ENCODE measurements at regions not wholly inside any gene's neighbourhood (a gene's known extent, or its start where the extent isn't known, plus 50 kb on each side); places are given as distances from the start of the nearest gene placed in this dataset.

- in situ Hi-C loops (cut with HindIII; ENCODE audit: low pct_unique_long_range_greater_than_20kb, low sequenced_read_pairs) = no loop called here
- H3K36me3 ChIP-seq (ENCODE audit: control insufficient read depth, insufficient read depth, low read length) = no peaks in the 10 kb centered on the region
- H3K27ac ChIP-seq (ENCODE audit: low read length) = no peak overlapping the region
- no TSS peak for BruUV-seq (replicated peaks)
- ChIA-PET POLR2A (no interaction called here), CTCF (no interaction called here)
- no peak overlapping the region for H3K4me3 ChIP-seq (ENCODE audit: low read depth in 2 of 2, low read length in 2 of 2)
- H3K4me1 ChIP-seq (ENCODE audit: control insufficient read depth, insufficient read depth, low read length) = no peaks in the 10 kb centered on the region
- ATAC-seq (no peak), DNase-seq (ENCODE audit: low read depth, low spot score) (no peak)
- no peaks in the 10 kb centered on the region; the same call in 1 of the 2 replicates for H3K27me3 ChIP-seq (ENCODE audit: control insufficient read depth, insufficient read depth, low read length)
- TF ChIP-seq TCF7L2 (IDR thresholded peaks at IDR 0.05; ENCODE audit: low read depth, low read length) = no peak
- TF ChIP-seq CTCF (IDR thresholded peaks at IDR 0.05) = no peak
- no peak for TF ChIP-seq REST (IDR thresholded peaks at IDR 0.05; ENCODE audit: insufficient read depth in 1 of 2, low read depth in 2 of 2, low read length in 1 of 2)
- TF ChIP-seq SIN3A (IDR thresholded peaks at IDR 0.05; ENCODE audit: borderline replicate concordance, insufficient read depth, low read depth, low read length) = no peak
- TF ChIP-seq POLR2AphosphoS5 (IDR thresholded peaks at IDR 0.05; ENCODE audit: low read depth, low read length) = no peak
- no peaks in the 10 kb centered on the region for H3K9me3 ChIP-seq (ENCODE audit: control insufficient read depth, insufficient read depth, low read depth, low read length)
- intact Hi-C loops (cut with micrococcal nuclease; ENCODE audit: unreplicated experiment) = no loop called here
Observed at GRCh38 chr2:65878011-65878340, 445.6 kb upstream of the SPRED2 start.

GRCh38 chr2:65877331-65878010 lies 445.1 kb upstream of the SPRED2 start:
- Histone ChIP-seq H3K27me3 (ENCODE audit: control insufficient read depth, insufficient read depth, low read length) (no peaks in the 10 kb centered on the region; the same call in 1 of the 2 replicates), H3K27ac (ENCODE audit: low read length) (no peak overlapping the region), H3K36me3 (ENCODE audit: control insufficient read depth, insufficient read depth, low read length) (no peaks in the 10 kb centered on the region), H3K4me3 (ENCODE audit: low read depth in 2 of 2, low read length in 2 of 2) (no peak overlapping the region), H3K9me3 (ENCODE audit: control insufficient read depth, insufficient read depth, low read depth, low read length) (no peaks in the 10 kb centered on the region), H3K4me1 (ENCODE audit: control insufficient read depth, insufficient read depth, low read length) (no peaks in the 10 kb centered on the region)
- BruUV-seq (replicated peaks) = no TSS peak
- intact Hi-C loops (cut with micrococcal nuclease; ENCODE audit: unreplicated experiment) = no loop called here
- DNase-seq (ENCODE audit: low read depth, low spot score) (no peak), ATAC-seq (no peak)
- POLR2A ChIA-PET = no interaction called here
- TF ChIP-seq CTCF (IDR thresholded peaks at IDR 0.05) (no peak), SIN3A (IDR thresholded peaks at IDR 0.05; ENCODE audit: borderline replicate concordance, insufficient read depth, low read depth, low read length) (no peak), TCF7L2 (IDR thresholded peaks at IDR 0.05; ENCODE audit: low read depth, low read length) (no peak), REST (IDR thresholded peaks at IDR 0.05; ENCODE audit: insufficient read depth in 1 of 2, low read depth in 2 of 2, low read length in 1 of 2) (no peak), POLR2AphosphoS5 (IDR thresholded peaks at IDR 0.05; ENCODE audit: low read depth, low read length) (no peak)
- CTCF ChIA-PET = no interaction called here
- in situ Hi-C loops (cut with HindIII; ENCODE audit: low pct_unique_long_range_greater_than_20kb, low sequenced_read_pairs) = no loop called here

All from Panc1 (cell line).